AG10803 (cell line): ENCODE measurements at regions not wholly inside any gene's neighbourhood (a gene's known extent, or its start where the extent isn't known, plus 50 kb on each side); places are given as distances from the start of the nearest gene placed in this dataset.

ENCODE experiments used
- DNase-seq: peaks from one replicate; pipeline ENCODE4 v3.0.0; 2010; ENCODE audit warnings: low read depth
- H3K4me3 ChIP-seq: 2 replicates; pipeline ENCODE4 v1.5.1; 2011; ENCODE audit warnings: mild to moderate bottlenecking, low read length, control low read depth
- TF ChIP-seq, protein P1 (sequence below): conservative IDR thresholded peaks from 2 replicates; pipeline ENCODE4 v1.5.1; 2011; ENCODE audit warnings: mild to moderate bottlenecking, low read length, control low read depth, inconsistent platforms

GRCh38 chr3:194249323-194250097 lies 101.6 kb downstream of the CPN2 start:
- no peak for DNase-seq
- TF ChIP-seq, protein P1, sequence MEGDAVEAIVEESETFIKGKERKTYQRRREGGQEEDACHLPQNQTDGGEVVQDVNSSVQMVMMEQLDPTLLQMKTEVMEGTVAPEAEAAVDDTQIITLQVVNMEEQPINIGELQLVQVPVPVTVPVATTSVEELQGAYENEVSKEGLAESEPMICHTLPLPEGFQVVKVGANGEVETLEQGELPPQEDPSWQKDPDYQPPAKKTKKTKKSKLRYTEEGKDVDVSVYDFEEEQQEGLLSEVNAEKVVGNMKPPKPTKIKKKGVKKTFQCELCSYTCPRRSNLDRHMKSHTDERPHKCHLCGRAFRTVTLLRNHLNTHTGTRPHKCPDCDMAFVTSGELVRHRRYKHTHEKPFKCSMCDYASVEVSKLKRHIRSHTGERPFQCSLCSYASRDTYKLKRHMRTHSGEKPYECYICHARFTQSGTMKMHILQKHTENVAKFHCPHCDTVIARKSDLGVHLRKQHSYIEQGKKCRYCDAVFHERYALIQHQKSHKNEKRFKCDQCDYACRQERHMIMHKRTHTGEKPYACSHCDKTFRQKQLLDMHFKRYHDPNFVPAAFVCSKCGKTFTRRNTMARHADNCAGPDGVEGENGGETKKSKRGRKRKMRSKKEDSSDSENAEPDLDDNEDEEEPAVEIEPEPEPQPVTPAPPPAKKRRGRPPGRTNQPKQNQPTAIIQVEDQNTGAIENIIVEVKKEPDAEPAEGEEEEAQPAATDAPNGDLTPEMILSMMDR = no peak
- no peak overlapping the region for H3K4me3 ChIP-seq

- TF ChIP-seq, protein P1 = no peak
- peak; percentile 88 for DNase-seq
- H3K4me3 ChIP-seq = no peak overlapping the region
Measured at GRCh38 chr3:194250098-194251002, 100.8 kb downstream of the CPN2 start.

DNA sequence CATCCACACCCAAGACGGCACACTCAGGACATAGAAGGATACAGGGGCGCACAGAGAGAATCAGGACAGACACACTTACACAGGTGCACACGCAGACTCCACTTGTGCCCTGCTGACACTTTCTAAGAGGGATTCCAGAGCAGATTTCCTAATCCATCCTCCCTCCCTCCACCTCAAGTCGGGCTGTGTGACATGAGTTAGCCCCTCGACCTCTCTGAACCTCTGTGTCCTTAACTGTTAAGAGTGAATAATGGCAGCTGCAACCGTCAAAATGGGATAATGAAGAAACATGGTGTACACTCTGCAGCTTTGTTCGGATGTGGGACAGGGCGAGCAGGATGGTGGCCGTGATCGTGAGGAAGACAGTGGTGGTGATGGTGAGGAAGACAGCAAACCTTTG lies 100.1 kb downstream of the CPN2 start:
- H3K4me3 ChIP-seq = no peak overlapping the region
- TF ChIP-seq, protein P1 = no peak
- DNase-seq = no peak

DNA sequence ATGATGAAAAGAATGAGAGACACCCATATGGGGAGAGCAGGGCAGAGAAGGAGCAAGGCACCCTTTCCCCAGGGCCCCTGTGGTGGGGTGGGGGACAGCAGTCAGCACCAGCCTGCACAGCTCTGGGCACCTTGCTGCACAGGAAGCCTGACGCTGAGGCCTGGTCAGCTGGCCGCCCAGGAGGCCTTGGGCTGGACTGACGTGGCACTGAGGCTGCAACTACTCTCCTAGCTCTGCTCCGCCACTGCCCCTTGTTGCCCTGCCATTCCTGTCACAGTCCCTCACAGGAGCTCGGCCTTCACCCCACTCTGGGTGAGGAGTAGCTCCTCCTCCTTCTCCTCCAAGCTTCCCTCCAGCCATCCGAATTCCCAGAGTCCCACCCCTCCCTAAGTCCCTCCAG lies 99.7 kb downstream of the CPN2 start:
- no peak overlapping the region for H3K4me3 ChIP-seq
- DNase-seq = no peak
- TF ChIP-seq, protein P1 = no peak

DNA sequence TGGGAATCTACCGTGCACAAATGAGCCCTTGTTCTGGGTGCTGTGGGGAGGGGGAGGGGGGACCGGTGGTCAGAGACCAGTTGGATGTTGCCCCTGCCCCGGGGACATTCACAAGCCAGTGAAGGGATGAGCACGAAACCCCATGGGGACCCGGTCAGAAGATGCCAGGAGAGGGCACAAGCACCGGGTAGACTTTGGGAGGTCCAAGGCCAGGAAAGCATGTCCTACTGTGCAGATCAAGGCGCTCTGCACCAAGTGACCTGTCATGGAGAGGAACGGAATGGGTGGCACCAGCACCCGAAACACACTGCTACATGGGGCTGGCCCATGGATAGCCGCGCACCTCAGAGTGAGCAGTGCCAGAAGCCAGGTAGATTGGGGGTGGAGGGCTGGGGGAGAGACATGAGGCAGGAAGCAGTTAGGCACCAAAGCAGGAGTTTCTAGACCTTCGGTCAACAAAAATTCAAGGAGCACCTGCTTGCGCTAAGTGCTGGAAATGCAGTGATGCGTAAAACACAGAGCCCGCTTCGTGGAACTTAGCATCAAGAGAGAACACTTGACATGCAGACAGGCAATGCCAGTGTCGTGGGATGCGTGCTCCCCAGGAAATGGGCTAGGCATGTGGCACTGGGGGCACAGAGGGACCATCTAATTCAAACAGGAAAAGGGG lies 99.1 kb downstream of the CPN2 start:
- TF ChIP-seq, protein P1 = no peak
- DNase-seq = no peak
- no peak overlapping the region for H3K4me3 ChIP-seq

- H3K4me3 ChIP-seq = no peak overlapping the region
- no peak for DNase-seq
- TF ChIP-seq, protein P1 = no peak
Measured at GRCh38 chr3:194253270-194253669, 97.9 kb downstream of the CPN2 start.
